Neural progenitor cell (in vitro differentiated cells): ENCODE measurements at regions not wholly inside any gene's neighbourhood (a gene's known extent, or its start where the extent isn't known, plus 50 kb on each side); places are given as distances from the start of the nearest gene placed in this dataset.

Experiments used
- DNase-seq: peaks from one replicate; pipeline ENCODE4 v3.0.0-alpha.2; 2016; ENCODE audit warnings: low spot score
- H2AFZ ChIP-seq: fragments of 200-600 bp; sonication (generic); replicated peaks from 2 replicates; pipeline ENCODE4 v1.6.1; 2016; ENCODE audit warnings: antibody characterized with exemption
- H3F3A ChIP-seq: fragments of 200-600 bp; sonication (generic); 2 replicates; pipeline ENCODE4 v1.6.1; 2016; ENCODE audit warnings: antibody characterized with exemption, low read depth
- H3K27ac ChIP-seq: fragments of 200-600 bp; sonication (generic); 2 replicates; pipeline ENCODE4 v1.5.1; 2016; ENCODE audit warnings: mild to moderate bottlenecking
- H3K27me3 ChIP-seq: fragments of 200-600 bp; sonication (generic); 2 replicates; pipeline ENCODE4 v1.6.1; 2016; ENCODE audit warnings: mild to moderate bottlenecking, moderate library complexity
- H3K36me3 ChIP-seq: fragments of 200-600 bp; sonication (generic); 2 replicates; pipeline ENCODE4 v1.5.1; 2016
- H3K4me1 ChIP-seq: fragments of 200-600 bp; sonication (generic); 2 replicates; pipeline ENCODE4 v1.6.1; 2016; ENCODE audit warnings: mixed run types
- H3K4me2 ChIP-seq: fragments of 200-600 bp; sonication (generic); 2 replicates; pipeline ENCODE4 v1.6.1; 2016
- H3K4me3 ChIP-seq: fragments of 200-600 bp; sonication (generic); 2 replicates; pipeline ENCODE4 v1.5.1; 2016
- H3K79me2 ChIP-seq: fragments of 200-600 bp; sonication (generic); 2 replicates; pipeline ENCODE4 v1.6.1; 2016; ENCODE audit warnings: low read depth
- H3K9ac ChIP-seq: fragments of 200-600 bp; sonication (generic); 2 replicates; pipeline ENCODE4 v1.6.1; 2016
- H3K9me3 ChIP-seq: fragments of 200-600 bp; sonication (generic); 2 replicates; pipeline ENCODE4 v1.5.1; 2016; ENCODE audit warnings: low read depth
- H4K20me1 ChIP-seq: fragments of 200-600 bp; sonication (generic); 2 replicates; pipeline ENCODE4 v1.6.1; 2016; ENCODE audit warnings: low read depth
- H3K27ac Mint-ChIP-seq: 3 replicates; pipeline ENCODE4 v1.8.0; 2021; ENCODE audit warnings: mixed read lengths
- H3K27me3 Mint-ChIP-seq: 2 replicates; pipeline ENCODE4 v1.8.0; 2022; ENCODE audit warnings: low read depth, mild to moderate bottlenecking, inconsistent platforms, moderate library complexity, mixed read lengths; ENCODE audit not compliant: insufficient read depth
- H3K36me3 Mint-ChIP-seq: 3 replicates; pipeline ENCODE4 v1.8.0; 2021; ENCODE audit warnings: mixed read lengths
- H3K4me1 Mint-ChIP-seq: 3 replicates; pipeline ENCODE4 v1.8.0; 2021; ENCODE audit warnings: mixed read lengths
- H3K4me3 Mint-ChIP-seq: 3 replicates; pipeline ENCODE4 v1.8.0; 2021; ENCODE audit warnings: mild to moderate bottlenecking, moderate library complexity, mixed read lengths
- H3K9me3 Mint-ChIP-seq: 3 replicates; pipeline ENCODE4 v1.8.0; 2020; ENCODE audit warnings: mixed read lengths
- CTCF ChIP-seq: fragments of 200-600 bp; sonication (generic); IDR thresholded peaks from 2 replicates; pipeline ENCODE4 v1.5.1; 2017; ENCODE audit warnings: antibody characterized with exemption, mild to moderate bottlenecking
- EZH2 ChIP-seq: fragments of 200-600 bp; sonication (generic); IDR thresholded peaks from 2 replicates; pipeline ENCODE4 v1.6.1; 2017; ENCODE audit warnings: antibody characterized with exemption, mild to moderate bottlenecking, moderate library complexity
- EZH2phosphoT487 ChIP-seq: fragments of 200-600 bp; sonication (generic); IDR thresholded peaks from 2 replicates; pipeline ENCODE4 v1.6.1; 2017; ENCODE audit warnings: antibody characterized with exemption

DNA sequence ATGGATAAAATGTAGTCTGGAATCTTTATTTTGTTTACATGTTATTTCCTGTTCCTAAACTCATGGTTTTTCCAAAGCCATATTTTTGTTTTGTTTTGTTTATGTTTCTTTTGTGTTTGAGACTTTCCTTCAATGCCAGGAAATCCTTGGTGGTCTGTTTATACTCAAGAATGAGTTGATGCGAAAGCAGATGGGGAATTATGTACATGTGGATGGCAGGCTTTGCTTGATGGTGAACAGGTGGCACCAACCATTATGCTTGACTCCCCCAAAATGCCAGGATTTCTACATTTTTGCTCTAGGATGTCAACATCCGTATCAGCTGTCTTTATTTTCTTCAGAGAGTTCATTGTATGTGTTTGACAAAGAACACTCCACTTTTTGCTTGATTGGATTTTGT, 448.5 kb downstream of the PRDM2 start:
- no peaks in the 10 kb centered on the region for H3K27me3 Mint-ChIP-seq
- Histone ChIP-seq H4K20me1 (no peaks in the 10 kb centered on the region), H3K36me3 (no peaks in the 10 kb centered on the region), H3F3A (no peaks in the 10 kb centered on the region), H3K27me3 (no peaks in the 10 kb centered on the region), H2AFZ (no peak overlapping the region), H3K9me3 (no peaks in the 10 kb centered on the region), H3K79me2 (no peaks in the 10 kb centered on the region), H3K27ac (no peak overlapping the region), H3K4me1 (no peaks in the 10 kb centered on the region), H3K9ac (no peak overlapping the region), H3K4me2 (no peak overlapping the region), H3K4me3 (no peak overlapping the region)
- no peaks in the 10 kb centered on the region for H3K4me1 Mint-ChIP-seq
- no peak for DNase-seq
- no peak overlapping the region for H3K4me3 Mint-ChIP-seq
- TF ChIP-seq EZH2 (no peak), CTCF (no peak), EZH2phosphoT487 (no peak)
- no peaks in the 10 kb centered on the region for H3K36me3 Mint-ChIP-seq
- H3K9me3 Mint-ChIP-seq = no peaks in the 10 kb centered on the region
- no peak overlapping the region for H3K27ac Mint-ChIP-seq

- H3K27ac Mint-ChIP-seq = no peak overlapping the region
- H3K4me3 ChIP-seq = no peak overlapping the region
- H3K36me3 Mint-ChIP-seq = no peaks in the 10 kb centered on the region
- H3K9me3 ChIP-seq = no peaks in the 10 kb centered on the region
- H3K79me2 ChIP-seq = no peaks in the 10 kb centered on the region
- H3K4me1 ChIP-seq = no peaks in the 10 kb centered on the region
- no peaks in the 10 kb centered on the region for H3K9me3 Mint-ChIP-seq
- no peaks in the 10 kb centered on the region for H3K27me3 ChIP-seq
- no peak overlapping the region for H3K4me3 Mint-ChIP-seq
- H3K27me3 Mint-ChIP-seq = no peaks in the 10 kb centered on the region
- no peak overlapping the region for H3K27ac ChIP-seq
- H2AFZ ChIP-seq = no peak overlapping the region
- no peaks in the 10 kb centered on the region for H3K4me1 Mint-ChIP-seq
- no peaks in the 10 kb centered on the region for H3F3A ChIP-seq
- DNase-seq = no peak
- H3K9ac ChIP-seq = no peak overlapping the region
- H4K20me1 ChIP-seq = no peaks in the 10 kb centered on the region
- no peak overlapping the region for H3K4me2 ChIP-seq
- TF ChIP-seq EZH2 (no peak), CTCF (peak; percentile 17), EZH2phosphoT487 (no peak)
- no peaks in the 10 kb centered on the region for H3K36me3 ChIP-seq
Observed at GRCh38 chr1:14149431-14149830, 449.1 kb upstream of the KAZN start.

GRCh38 chr1:14156543-14156942, 441.9 kb upstream of the KAZN start:
- Histone ChIP-seq H3K9ac (no peak overlapping the region), H3K79me2 (no peaks in the 10 kb centered on the region), H3F3A (no peaks in the 10 kb centered on the region), H3K4me1 (no peaks in the 10 kb centered on the region), H3K36me3 (no peaks in the 10 kb centered on the region), H3K27me3 (no peaks in the 10 kb centered on the region), H4K20me1 (no peaks in the 10 kb centered on the region), H3K4me2 (no peak overlapping the region), H3K9me3 (peaks cover 5% of the 10 kb centered on the region), H3K27ac (no peak overlapping the region), H2AFZ (no peak overlapping the region), H3K4me3 (no peak overlapping the region)
- no peak overlapping the region for H3K27ac Mint-ChIP-seq
- TF ChIP-seq CTCF (no peak), EZH2 (no peak), EZH2phosphoT487 (no peak)
- no peaks in the 10 kb centered on the region for H3K36me3 Mint-ChIP-seq
- H3K27me3 Mint-ChIP-seq = no peaks in the 10 kb centered on the region
- H3K9me3 Mint-ChIP-seq = peaks cover 29% of the 10 kb centered on the region
- no peaks in the 10 kb centered on the region for H3K4me1 Mint-ChIP-seq
- DNase-seq = no peak
- no peak overlapping the region for H3K4me3 Mint-ChIP-seq

DNA sequence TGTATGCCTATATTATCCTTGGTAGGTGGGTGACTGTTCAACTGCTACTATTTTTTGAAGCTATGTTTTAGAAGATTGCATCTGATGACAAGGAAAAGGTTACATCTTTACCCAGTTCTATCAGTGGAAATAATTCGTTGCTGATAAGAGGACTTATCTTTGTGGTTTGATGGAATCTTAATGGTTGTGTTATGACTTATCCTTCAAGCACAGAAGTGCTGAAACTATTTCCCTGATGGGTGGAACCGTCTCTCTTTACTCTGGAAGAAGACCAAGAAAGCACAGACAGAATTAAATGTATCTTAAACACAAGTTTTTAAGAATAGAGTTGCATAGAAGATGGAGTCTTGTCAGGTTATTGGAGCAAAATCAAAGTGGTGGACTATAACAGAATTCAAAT, 437.7 kb upstream of the KAZN start:
- H3K27ac Mint-ChIP-seq = no peak overlapping the region
- Histone ChIP-seq H3K9ac (no peak overlapping the region), H3F3A (no peaks in the 10 kb centered on the region), H3K4me2 (no peak overlapping the region), H3K27me3 (no peaks in the 10 kb centered on the region), H3K27ac (no peak overlapping the region), H3K36me3 (no peaks in the 10 kb centered on the region), H3K4me3 (no peak overlapping the region), H2AFZ (no peak overlapping the region), H3K9me3 (peaks cover 5% of the 10 kb centered on the region), H4K20me1 (no peaks in the 10 kb centered on the region), H3K79me2 (no peaks in the 10 kb centered on the region), H3K4me1 (no peaks in the 10 kb centered on the region)
- peaks cover 3% of the 10 kb centered on the region for H3K4me1 Mint-ChIP-seq
- no peak overlapping the region for H3K4me3 Mint-ChIP-seq
- TF ChIP-seq CTCF = no peak
- no peak for TF ChIP-seq EZH2phosphoT487
- no peak for TF ChIP-seq EZH2
- peaks cover 38% of the 10 kb centered on the region for H3K9me3 Mint-ChIP-seq
- H3K27me3 Mint-ChIP-seq = peaks cover 2% of the 10 kb centered on the region
- no peaks in the 10 kb centered on the region for H3K36me3 Mint-ChIP-seq
- DNase-seq = no peak
